CD4-positive, alpha-beta T cell treated with Interleukin-6 at 100 ng/mL for 8 hours (primary cell): ENCODE measurements at regions not wholly inside any gene's neighbourhood (a gene's known extent, or its start where the extent isn't known, plus 50 kb on each side); places are given as distances from the start of the nearest gene placed in this dataset.
"Not testable (repeated sequence)": the region's sequence is repeated elsewhere in the genome, so short reads cannot be mapped to it uniquely, and the experiment has no call there.

ENCODE experiments used
- DNase-seq: peaks from one replicate; pipeline ENCODE4 v3.0.0-alpha.2; 2020; ENCODE audit warnings: mixed read lengths, low spot score

DNA sequence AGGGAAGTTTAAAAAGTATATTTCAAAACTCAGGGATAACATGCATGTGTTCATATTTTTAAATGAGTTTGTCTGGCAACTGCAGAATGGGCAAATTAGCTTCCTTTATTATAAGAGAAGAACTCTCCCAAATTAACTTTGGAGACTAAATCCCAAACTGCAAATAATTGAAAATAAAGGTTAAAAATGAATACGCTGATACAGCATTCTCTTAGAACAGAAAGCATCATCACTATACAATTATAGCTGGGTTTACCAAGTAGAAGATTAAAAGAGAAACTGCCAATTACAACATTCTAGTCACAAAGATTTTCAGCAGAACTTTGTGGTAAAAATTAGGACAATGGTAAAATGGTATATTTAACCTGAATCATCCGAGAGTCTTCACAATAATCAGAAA is 73.3 kb downstream of the OLFM4 start:
- no peak for DNase-seq

DNA sequence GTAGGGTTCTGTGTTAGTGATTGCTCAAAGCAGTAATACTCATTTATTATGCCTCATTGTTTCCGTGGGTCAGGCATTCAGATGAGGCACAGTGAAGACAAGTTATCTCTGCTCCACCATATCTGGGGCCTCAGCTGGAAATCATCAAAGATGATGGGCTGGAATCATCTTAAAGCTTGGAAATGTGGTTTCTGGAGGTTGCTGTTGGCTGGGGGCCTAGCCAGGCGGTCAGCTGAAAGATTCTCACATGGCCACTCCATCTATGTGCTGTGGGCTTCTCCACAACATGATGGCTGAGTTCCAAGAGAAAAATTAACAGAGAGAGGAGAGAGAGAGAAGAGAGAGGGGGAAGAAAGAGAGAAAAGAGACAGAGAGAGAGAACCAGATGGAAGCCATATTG is 75.5 kb downstream of the OLFM4 start:
- no peak for DNase-seq

DNA sequence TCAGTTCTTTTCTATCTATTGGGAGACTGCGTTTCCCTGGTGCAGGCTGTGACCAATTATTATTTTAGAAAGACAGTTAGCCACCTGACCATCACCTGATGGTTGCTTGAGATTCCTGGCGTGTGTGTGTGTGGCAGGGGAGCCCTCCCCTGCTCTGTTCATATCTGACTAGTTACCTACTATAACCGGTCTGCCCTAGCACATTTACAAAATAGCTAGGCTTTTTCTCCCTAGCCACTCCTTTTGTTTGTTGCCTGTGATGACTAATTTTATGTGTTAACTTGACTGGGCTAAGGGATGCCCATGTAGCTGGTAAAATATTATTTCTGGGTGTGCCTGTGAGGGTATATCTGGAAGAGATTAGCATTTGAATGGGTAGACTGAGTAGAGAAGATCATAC is 76.9 kb downstream of the OLFM4 start:
- DNase-seq = no peak

DNA sequence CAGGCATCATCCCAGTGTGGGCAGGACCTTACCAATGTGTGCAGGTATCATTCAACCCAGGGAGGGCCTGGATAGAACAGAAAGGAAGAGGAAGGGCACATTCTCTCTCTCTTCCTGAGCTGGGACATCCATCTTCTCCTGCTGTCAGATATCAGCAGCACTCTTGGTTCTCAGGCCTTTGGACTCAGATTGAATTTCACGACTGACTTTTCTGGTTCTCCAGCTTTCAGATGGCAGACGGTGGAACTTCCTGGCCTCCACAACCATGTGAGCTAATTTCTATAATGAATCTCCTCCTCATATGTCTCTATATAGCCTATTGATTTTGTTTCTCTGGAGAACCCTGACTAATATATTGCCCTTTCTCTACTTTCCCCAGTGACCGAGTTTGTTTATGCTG is 77.3 kb downstream of the OLFM4 start:
- DNase-seq = no peak

DNA sequence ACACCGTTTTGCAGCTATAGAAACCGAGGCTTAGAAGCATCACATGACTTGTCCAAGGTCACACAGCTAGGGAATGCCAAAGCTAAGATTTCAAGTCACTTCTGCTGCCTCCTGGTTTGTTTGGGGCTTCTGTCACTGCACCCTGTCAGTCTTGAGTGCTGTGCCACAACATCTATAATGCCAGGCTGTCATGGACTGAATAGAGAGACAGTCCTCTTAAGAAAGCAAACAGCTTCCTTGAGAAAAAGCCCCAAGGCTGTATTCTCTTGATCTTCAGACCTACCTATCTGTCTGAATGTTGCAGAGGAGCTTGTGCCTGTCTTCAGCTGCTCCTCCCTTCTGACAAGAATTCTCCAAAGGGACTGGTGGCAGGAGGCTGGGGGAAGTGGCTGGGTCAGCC is 81.6 kb downstream of the OLFM4 start:
- no peak for DNase-seq

DNA sequence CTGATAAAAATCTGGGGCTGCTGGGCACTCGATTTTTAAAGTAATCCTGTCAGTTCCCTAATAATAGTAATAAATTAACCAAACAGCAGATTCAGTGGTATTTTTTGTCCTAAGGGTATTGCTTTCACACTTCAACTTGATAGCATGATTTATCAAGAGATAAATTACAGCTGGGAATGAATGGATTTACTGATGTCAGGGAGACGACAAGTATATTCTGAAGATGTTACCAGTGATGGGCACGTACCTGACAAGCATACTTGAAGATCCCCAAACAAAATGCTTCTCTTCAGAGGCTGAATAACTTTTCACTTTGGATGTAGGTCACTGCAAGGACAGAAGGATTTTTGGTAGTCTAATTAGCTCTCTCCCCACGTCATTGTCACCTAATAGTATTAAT is 82.0 kb downstream of the OLFM4 start:
- DNase-seq = no peak

DNA sequence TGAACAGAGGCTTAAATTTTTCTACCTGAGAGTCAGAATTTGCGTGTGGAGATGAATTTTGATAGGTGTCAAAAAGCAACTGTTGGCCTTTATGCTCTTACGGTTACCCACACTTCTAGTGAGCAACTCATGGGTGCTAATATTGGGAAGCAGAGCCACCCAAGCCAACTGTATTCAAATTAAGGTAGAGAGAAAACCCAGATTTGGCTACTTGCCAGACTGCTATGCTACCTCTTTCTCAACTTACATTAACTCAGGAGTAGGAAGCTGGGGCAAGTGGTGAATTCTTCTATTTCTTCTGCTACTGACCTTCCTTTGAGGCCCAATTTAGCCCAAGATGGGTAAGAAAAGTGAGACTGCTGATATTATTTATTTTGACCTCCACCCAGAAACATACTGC is 83.9 kb downstream of the OLFM4 start:
- DNase-seq = no peak

DNA sequence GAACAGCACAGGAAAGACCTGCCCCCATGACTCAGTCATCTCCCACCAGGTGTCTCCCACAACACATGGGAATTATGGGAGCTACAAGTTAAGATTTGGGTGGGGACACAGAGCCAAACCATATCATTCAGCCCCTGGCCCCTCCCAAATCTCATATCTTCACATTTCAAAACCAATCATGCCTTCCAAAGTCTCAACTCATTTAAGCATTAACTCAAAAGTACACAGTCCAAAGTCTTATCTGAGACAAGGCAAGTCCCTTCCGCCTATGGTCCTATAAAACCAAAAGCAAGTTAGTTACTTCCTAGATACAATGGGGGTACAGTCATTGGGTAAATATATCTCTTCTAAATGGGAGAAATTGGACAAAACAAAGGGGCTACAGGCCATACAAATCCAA is 88.4 kb downstream of the OLFM4 start:
- DNase-seq = not testable (repeated sequence)

DNA sequence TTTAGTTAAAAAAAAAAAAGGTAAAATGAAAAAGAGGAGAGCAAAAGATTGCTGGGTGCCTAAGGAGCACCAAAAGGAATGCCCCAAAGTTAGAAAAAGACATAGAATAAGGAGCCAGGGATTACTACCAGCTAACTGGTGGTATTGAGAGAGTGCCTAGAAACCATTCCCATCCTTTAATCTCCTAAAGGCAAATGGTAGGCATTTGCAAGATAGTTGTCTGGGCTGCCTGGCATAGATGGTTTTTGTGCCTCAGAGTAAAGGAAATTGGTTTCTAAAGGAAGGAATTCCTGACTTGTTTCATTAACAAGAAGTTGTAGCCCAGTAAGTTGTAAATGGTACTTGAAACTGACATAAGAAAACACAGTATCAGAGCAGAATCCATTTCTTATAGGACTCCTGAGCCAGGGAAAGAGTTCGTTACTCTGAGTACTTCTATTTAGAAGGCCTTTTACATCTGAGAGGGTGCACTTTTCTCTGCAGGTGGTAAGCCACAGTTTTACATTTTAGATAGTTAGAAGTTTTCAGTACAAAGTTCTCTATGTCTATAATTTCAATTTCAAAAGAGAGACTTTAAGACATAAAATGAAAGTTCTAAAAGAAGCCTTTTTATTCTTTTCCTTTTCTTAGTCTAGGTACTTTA is 92.6 kb downstream of the OLFM4 start:
- DNase-seq = no peak

DNA sequence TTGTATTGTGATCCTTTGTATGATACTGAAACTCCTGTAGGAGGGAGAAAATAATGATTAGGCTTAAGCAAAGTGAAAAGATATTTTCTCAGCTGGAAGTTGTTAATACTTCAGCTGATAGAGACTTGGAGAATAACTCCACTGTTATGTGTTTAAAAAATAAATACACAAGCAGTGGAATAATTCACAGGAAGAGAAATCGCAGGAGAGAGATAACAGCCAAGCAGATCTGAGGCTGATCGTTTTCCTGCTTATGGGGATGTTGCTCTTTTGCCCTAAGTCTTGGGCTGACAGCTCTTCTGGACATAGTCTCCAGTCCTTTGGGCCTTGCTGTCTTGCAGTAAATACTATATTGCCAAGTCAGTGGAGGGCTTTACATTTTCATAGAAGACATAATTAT is 93.3 kb downstream of the OLFM4 start:
- DNase-seq = no peak

DNA sequence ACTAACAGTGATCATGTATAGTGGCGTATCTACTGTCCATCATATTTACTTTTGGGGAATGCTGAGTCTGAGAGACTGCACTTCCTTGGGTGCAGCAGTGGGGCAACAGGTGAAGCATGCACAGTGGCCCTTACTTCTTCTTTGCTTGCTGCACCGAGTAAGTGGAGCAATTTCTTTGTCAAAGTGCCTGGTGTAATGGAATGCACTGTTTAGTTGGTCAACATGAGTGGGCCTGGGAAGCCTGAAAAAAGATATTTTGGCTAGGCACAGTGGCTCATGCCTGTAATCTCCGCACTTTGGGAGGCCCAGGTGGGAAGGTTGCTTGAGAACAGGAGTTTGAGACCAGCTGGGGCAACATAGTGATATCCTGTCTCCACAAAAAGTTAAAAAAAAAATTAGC is 94.9 kb downstream of the OLFM4 start:
- no peak for DNase-seq

DNA sequence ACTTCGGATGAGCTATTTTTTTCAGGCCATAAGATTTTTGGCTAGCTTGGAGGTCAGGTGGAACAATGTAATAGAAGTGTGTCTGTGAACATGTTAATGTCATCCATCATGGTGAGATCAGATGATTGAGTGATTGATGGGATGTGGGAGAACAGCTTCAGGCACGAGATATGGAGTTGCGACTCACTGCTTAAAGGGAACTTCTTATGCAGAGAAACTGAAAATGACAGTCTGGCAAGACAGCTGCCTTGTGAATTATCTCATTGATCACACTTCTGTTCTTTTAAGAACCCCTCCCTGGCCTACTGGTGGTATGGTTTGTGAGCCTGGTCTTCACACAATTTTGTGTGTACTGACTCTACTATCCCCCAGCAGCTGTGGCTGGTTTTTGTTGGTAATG is 96.0 kb downstream of the OLFM4 start:
- DNase-seq = no peak

DNA sequence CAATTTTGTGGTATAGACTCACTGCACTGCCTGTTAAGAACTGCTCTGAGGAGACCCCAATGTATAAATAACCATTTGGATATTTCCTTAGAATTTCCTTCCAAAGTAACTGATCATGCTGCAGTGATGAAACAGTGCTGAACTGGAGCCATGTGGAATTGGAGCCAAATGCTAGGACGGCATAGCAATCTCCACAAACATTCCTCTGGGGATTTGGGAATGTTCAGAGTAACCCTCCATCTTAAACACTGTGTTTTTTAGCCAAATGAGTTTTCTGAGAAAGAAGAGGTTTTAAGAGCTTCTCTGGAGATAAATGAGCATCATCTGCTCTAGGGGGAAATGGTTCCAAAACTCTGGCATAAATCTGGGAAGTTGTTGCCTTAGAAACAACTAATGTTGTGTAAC is 98.2 kb downstream of the OLFM4 start:
- no peak for DNase-seq

DNA sequence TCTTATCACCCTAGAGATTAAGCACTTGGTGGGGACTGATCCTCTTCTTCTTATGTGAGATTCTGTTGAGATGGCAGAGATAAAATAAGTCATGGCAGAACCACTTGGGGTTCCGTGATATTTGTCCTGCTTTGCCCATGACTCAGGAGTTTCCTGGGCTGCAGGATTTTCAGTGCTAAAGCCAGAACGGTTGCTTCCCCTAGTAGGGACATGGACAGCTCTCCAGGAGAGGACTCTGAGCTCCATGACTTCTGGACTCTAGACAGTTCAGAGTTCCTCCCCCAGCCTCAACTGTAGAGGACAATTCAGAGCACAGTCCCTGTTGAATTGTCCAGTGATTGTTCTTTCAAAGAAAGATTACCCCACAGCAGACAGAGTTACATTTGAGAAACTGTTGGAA is 98.8 kb downstream of the OLFM4 start:
- no peak for DNase-seq

DNA sequence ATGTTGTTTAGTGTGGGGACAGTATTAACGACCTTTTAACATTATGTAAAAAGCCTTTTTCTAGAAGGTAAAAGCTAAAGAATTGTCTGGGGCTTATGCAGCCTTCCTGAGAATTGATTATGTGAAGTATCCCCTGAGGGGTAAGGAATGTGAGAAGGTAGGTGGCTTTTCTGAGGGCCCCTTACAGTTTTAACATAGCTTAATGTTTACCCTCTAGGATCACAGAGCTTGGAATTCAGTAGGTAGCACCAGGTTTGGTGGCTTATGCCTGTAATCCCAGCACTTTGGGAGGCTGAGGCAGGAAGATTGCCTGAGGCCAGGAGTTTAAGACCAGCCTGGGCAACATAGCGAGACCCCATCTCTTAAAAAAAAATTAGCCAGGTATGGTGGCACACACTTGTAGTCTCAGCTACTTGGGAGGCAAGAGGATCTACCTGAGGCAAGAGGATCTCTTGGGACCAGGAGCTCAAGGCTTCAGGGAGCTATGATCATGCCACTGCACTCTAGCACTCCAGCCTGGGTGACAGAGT is 101.3 kb downstream of the OLFM4 start:
- DNase-seq = no peak

DNA sequence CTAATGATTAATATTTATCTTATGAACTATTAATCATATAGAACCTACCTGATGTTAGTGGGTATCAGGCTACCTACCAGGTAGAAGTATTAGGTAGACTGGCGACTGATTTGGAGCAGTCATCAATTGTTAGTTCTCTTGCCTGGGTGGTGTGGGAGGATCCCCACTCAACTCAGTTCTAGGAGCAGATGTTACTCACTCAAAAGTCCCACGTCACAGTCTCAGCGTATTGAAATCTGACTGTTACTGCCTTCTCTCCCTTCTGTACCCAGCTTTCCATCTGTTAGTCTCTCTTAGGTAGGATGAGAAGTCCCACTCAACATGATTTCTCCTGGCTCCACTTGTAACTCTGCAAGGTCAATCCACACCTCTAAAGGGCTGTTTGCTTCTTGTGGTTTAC is 102.7 kb downstream of the OLFM4 start:
- no peak for DNase-seq

DNA sequence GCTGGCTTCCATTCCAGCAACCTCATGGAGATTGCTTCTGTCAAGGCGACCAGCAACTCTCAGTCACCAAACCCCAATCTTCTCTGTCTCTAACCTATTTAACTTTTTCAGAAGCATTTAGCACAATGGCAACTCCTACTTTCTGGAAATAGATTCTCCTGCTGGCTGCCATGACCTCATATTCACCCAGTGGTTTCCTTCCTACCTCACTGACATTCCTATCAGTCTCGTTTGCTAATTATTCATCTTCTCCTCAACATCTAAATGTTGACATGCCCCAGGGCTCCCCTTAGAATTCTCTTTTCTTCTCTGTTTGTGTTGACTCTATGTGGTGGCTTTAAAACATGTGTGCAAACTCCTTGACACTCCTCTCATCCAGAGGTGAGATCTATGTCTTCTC is 106.7 kb downstream of the OLFM4 start:
- no peak for DNase-seq

DNA sequence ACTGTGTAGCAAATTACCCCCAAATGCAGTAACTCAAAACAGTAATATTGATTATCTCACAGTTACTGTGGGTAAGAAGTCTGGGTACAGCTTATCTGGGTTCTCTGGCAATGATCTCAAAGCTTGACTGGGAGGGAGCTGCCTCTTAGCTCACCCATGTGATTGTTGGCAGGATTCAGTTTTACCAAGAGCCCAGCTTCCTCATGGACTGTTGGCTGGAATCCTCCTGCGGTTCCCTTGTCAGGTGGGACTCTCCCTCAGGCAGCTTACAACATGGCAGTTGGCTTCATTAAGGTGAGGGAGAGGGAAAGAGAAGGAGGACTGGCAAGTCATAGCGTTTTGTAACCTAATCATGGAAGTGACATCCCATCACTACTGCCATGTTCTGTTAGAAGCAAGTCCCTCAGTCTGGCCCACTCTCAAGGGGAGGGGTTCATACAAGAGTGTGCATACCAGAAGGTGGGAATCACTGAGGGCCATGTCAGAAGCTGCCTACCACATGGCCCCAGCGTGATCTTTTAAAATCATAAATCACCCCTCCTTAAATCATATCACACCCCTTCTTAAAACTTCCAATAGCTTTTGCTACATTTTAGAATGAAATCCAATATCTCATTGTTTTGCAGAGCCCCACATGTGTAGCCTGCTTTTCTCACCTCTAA is 108.1 kb downstream of the OLFM4 start:
- DNase-seq = no peak

DNA sequence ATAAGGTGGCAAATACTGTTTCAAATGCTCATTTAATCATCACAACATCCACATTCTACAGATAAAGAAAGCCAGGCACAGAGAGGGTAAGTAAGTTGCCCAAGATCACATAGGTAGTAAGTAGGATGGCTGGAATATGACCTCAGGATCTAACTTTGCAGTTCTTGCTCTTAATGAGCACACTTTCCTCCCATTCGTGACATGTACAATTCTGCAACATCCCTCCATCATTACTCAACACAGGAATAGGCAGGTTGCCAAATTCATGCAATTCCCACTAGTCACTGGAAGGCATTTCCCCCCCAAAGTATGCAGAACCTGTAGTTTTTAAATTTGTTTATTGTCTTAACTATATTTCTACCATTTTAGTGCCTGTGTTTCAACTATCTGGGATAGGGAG is 109.2 kb downstream of the OLFM4 start:
- DNase-seq = no peak

DNA sequence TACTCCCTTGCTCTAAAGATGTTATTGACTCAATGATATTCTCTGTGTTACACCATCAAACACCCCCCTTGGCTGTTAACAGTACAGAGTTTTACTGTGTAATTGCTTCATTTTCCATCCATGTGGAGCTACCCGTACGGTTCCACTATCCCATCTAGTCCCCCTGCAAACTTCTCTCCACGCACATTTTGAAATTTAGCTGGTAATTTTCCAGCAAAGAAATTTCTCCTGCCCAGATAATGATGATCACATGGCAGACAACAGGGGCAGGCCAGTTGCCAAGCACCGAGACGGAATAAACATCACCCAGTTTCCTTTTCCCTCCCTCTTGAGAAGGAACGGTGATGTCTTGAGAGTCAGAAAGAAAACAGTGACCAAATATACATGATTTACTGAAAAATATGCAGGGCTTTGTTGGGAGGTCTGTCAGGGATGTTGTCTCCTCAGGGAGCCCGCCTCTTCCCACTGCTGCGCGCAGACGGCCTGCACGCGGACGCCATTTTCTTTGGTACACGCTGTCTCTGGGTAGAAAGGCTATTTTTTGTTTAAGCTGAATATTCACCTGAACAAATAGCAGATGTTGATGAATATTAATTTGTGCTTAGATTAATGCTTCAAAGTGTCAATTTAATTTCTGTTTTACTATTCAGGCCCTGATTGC is 109.9 kb downstream of the OLFM4 start:
- no peak for DNase-seq

DNA sequence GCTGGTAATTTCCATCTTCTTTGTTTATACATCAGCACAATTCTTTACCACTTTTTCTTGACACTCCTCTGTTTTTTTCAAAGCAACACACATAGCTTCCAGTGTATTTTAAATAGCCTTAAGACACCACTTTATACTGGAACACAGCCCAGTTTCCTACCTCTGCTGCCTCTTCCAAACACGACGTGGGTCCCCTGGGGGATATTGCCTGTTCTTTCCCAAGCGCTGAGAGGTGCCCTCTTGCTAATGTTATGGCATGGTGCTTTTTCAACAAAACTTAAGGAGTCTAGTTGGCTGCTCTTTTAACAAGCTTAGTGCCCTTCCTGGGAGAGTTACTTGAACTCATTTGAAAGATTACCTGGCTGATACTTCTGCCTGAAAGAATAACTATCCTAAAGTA is 112.7 kb downstream of the OLFM4 start:
- no peak for DNase-seq

DNA sequence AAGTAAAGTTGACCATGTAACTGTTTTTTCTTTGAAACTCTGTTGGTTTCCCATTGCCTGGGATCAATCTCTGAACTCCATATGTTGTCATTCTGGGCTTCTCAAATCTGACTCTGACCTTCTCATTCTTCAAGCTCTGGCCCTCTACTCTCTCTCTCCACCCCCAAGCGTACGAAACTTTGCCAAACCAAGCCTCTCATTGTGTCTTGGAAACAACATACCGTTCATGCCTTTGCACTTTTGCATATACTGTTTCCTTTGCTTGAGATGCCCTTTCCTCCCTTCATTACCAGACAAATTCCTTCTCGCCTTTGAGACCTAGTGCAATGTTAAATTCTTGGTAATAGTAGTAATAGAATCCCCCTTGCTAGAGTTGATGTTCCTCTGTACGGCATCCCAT is 113.7 kb downstream of the OLFM4 start:
- no peak for DNase-seq

DNA sequence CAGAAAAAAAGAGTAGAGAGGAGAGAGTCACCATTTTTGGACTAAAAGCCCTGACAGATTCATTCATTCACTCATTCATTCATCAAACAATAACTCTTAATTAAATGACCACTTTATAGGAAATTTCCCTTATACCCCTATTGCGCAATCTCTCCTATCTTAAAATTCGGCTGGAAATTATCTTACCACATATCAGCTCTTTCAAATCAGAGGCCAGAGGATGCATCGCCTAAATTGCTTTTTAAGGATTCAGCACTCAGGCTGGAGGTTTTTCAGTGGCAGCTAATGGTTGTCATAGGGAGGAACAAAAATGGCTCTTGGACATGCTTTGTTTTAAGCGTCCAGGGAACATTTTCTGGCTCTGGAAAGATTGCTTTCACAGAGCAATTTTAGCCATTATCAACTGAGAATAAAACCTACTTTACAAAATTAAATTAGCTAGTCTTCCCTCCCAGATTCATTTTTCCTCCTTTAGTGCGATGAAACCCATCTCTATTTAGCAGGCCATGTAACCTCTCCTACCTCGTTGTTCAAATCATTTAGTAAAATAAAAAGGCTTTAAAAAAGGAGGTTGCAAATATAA is 115.2 kb downstream of the OLFM4 start:
- no peak for DNase-seq
